ENCODE measurements at regions not wholly inside any gene's neighbourhood (a gene's known extent, or its start where the extent isn't known, plus 50 kb on each side); places are given as distances from the start of the nearest gene placed in this dataset.

DNA sequence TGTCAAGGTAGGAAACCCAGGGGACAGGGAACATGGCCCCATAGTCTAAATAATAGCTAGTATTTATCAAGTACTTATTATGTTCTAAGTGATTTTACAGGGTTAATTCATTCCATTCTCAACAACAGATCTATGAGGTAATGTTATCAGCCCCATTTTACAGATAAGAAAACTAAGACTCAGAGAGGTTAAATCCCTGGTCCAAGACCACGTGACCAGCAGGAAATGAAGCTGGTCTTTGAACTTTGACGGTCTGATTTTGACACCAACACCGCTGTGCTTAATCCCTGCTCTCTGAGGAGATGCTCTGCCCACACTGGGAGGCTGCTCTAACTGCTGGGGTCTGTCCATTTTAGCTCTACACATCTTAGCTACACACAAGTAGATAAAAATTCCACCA, 253.5 kb downstream of the SPTSSA start:
- Histone ChIP-seq H3K9me1 (ENCODE audit: control insufficient read depth, insufficient read depth, low read length) (no peaks in the 10 kb centered on the region), H3K27ac (ENCODE audit: extremely low read depth, low read depth, low read length) (no peak overlapping the region), H3K4me1 (replicated peaks in 1 of 2; ENCODE audit: control insufficient read depth in 2 of 2, insufficient read depth in 2 of 2, low read length in 2 of 2) (no peaks in the 10 kb centered on the region), H2AFZ (ENCODE audit: low read depth, low read length) (no peak overlapping the region), H3K9me3 (replicated peaks; ENCODE audit: control insufficient read depth, insufficient read depth, low read depth, low read length) (no peaks in the 10 kb centered on the region), H3K4me3 (no peak overlapping the region), H3K36me3 (ENCODE audit: control insufficient read depth, insufficient read depth, low read length) (no peaks in the 10 kb centered on the region), H4K20me1 (replicated peaks; ENCODE audit: control insufficient read depth, insufficient read depth, low read length) (no peaks in the 10 kb centered on the region), H3K27me3 (ENCODE audit: control insufficient read depth in 2 of 2, insufficient read depth in 2 of 2, low read length in 2 of 2) (peaks cover 0 to 3% of the 10 kb centered on the region in 2 experiments; a peak in 2 of 5 replicates), H3K9ac (ENCODE audit: insufficient read depth in 1 of 2, low read depth in 2 of 2, low read length in 2 of 2) (no peak overlapping the region), H3K4me2 (ENCODE audit: insufficient read depth, low read length) (no peak overlapping the region), H3K79me2 (ENCODE audit: control insufficient read depth, insufficient read depth, low read length) (no peaks in the 10 kb centered on the region)
- intact Hi-C loops (cut with micrococcal nuclease): no loop called here
- 0% methylated on average over 3 of the region's 3 CpGs for WGBS (ENCODE audit: insufficient coverage, low coverage, missing lambda C conversion rate)
- no peak for ATAC-seq
- DNase-seq (ENCODE audit: extremely low read depth in 1 of 4, low spot score in 3 of 4): no peak
- BruUV-seq (replicated peaks): no TSS peak
- ChIA-PET CTCF (ENCODE audit: low intra/inter-chr PET ratio) (no interaction called here), POLR2A (no interaction called here)
- FAIRE-seq: no peak
- no peak for TF ChIP-seq NFRKB (IDR thresholded peaks at IDR 0.05; ENCODE audit: low read depth)
- no peak for TF ChIP-seq ZFP91 (CRISPR knock-in tag; IDR thresholded peaks at IDR 0.05)
- no peak for TF ChIP-seq ZNF75A (CRISPR knock-in tag; IDR thresholded peaks at IDR 0.05)
- TF ChIP-seq RNF219 (CRISPR knock-in tag; IDR thresholded peaks at IDR 0.05): no peak
- TF ChIP-seq TFE3 (CRISPR knock-in tag; IDR thresholded peaks at IDR 0.05): peak; percentile 36
- TF ChIP-seq RAD51 (IDR thresholded peaks at IDR 0.05; ENCODE audit: borderline replicate concordance, low read depth): 0 out of 2 replicates have a peak, but pooled peaks have one; percentile 11
- TF ChIP-seq, protein P1, sequence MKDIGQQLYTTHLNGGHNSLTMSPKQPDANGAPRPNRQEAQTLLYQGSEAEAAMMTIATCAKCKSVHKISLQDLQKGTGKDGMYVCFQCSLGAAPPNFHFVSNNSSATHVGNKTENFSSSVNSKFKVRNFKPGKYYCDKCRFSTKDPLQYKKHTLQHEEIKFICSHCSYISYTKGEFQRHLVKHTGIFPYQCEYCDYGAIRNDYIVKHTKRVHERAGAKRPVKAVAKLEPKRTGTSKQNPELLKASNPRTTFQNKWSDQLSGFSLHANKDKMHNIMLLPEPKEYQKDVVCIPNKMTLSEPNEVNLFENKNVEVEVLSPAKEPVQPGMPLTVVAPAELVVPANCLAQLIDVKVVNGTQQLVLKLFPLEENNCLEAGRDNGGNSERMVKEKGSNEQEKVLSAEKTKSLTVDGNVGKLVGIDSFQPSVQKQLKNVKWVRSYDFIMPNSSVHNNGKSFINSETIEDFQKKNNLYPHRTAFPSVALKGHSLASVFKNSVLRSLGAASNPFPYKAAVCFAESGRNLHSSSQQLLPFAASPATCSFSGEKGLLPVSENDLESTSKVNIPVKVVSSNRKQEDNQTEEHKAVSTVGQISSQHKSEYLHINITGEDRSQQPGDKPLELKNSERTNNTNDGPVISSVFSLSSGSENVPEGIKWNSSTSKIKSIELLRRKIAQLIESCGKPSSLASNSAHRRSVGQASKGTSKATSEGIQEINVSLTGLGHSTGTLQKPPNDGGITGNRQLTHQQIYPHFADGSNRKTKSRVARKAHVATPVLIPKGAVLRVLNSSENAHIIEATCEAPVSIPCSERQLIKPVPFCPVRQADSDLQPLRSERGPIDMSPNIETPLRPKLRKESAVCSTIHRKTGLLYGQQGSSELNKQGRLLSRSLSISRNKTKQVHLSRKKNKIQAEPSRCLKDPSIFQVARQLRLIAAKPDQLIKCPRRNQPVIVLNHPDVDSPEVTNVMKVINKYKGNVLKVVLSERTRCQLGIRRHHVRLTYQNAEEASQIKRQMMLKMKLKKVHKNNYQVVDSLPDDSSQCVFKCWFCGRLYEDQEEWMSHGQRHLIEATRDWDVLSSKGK (CRISPR knock-in tag; IDR thresholded peaks at IDR 0.05): no peak
- in situ Hi-C loops (cut with MboI): no loop called here

All from K562 (cell line).